ENCODE measurements at regions not wholly inside any gene's neighbourhood (a gene's known extent, or its start where the extent isn't known, plus 50 kb on each side); places are given as distances from the start of the nearest gene placed in this dataset.

- H3K4me1 Mint-ChIP-seq: peaks cover 26% of the 10 kb centered on the region
- peaks cover 6% of the 10 kb centered on the region for H3K4me1 ChIP-seq (ENCODE audit: control insufficient read depth, insufficient read depth, low read length)
- no peak overlapping the region for H3K27ac Mint-ChIP-seq
- H3K9me3 Mint-ChIP-seq: no peaks in the 10 kb centered on the region
- H3K27ac ChIP-seq (ENCODE audit: low read depth, low read length): no peak overlapping the region
- H3K4me3 Mint-ChIP-seq: no peak overlapping the region
- no peaks in the 10 kb centered on the region for H3K9me3 ChIP-seq (ENCODE audit: control insufficient read depth, low read length)
- no peaks in the 10 kb centered on the region for H3K36me3 Mint-ChIP-seq (ENCODE audit: low read depth)
- DNase-seq: no peak
- H3K27me3 Mint-ChIP-seq (ENCODE audit: insufficient read depth): no peaks in the 10 kb centered on the region
- TF ChIP-seq CTCF (conservative IDR thresholded peaks at IDR 0.05): no peak
- H3K4me3 ChIP-seq (ENCODE audit: low read length): no peak overlapping the region
- no peak overlapping the region for H3K9ac ChIP-seq (ENCODE audit: extremely low read depth, low read length, poor library complexity, severe bottlenecking)
- H3K27me3 ChIP-seq (ENCODE audit: control insufficient read depth, insufficient read depth, low read length, poor library complexity, severe bottlenecking): no peaks in the 10 kb centered on the region
- H3K36me3 ChIP-seq (ENCODE audit: control insufficient read depth, insufficient read depth, low read length): no peaks in the 10 kb centered on the region
Observed at GRCh38 chr5:125526966-125527365, 780.5 kb upstream of the ZNF608 start.

GRCh38 chr5:125528881-125529280 lies 782.4 kb upstream of the ZNF608 start:
- no peak overlapping the region for H3K9ac ChIP-seq (ENCODE audit: extremely low read depth, low read length, poor library complexity, severe bottlenecking)
- no peak overlapping the region for H3K27ac ChIP-seq (ENCODE audit: low read depth, low read length)
- Mint-ChIP-seq H3K4me3 (no peak overlapping the region), H3K36me3 (ENCODE audit: low read depth) (no peaks in the 10 kb centered on the region), H3K27me3 (ENCODE audit: insufficient read depth) (no peaks in the 10 kb centered on the region), H3K4me1 (peaks cover 35% of the 10 kb centered on the region), H3K27ac (no peak overlapping the region), H3K9me3 (peaks cover 15% of the 10 kb centered on the region)
- no peak for TF ChIP-seq CTCF (conservative IDR thresholded peaks at IDR 0.05)
- peaks cover 6% of the 10 kb centered on the region for H3K9me3 ChIP-seq (ENCODE audit: control insufficient read depth, low read length)
- no peaks in the 10 kb centered on the region for H3K27me3 ChIP-seq (ENCODE audit: control insufficient read depth, insufficient read depth, low read length, poor library complexity, severe bottlenecking)
- no peak for DNase-seq
- H3K36me3 ChIP-seq (ENCODE audit: control insufficient read depth, insufficient read depth, low read length): no peaks in the 10 kb centered on the region
- WGBS, 2 experiments (ENCODE audit: insufficient coverage in 1 of 2, insufficient read length in 1 of 2): 82% methylated on average over 1 of the region's 1 CpG; no CpG with 5 or more reads in 1 of the 2 experiments
- peaks cover 6% of the 10 kb centered on the region for H3K4me1 ChIP-seq (ENCODE audit: control insufficient read depth, insufficient read depth, low read length)
- no peak overlapping the region for H3K4me3 ChIP-seq (ENCODE audit: low read length)

- H3K27me3 Mint-ChIP-seq (ENCODE audit: insufficient read depth): no peaks in the 10 kb centered on the region
- 100% methylated on average over 3 to 5 of the region's 5 CpGs for WGBS, 2 experiments (ENCODE audit: insufficient coverage in 1 of 2, insufficient read length in 1 of 2)
Observed at GRCh38 chr5:125530833-125531615, 784.6 kb upstream of the ZNF608 start.

More at GRCh38 chr5:125530833-125531615, 784.6 kb upstream of the ZNF608 start:
- DNase-seq: no peak
- Histone ChIP-seq H3K4me3 (ENCODE audit: low read length) (no peak overlapping the region), H3K27me3 (ENCODE audit: control insufficient read depth, insufficient read depth, low read length, poor library complexity, severe bottlenecking) (no peaks in the 10 kb centered on the region), H3K9ac (ENCODE audit: extremely low read depth, low read length, poor library complexity, severe bottlenecking) (no peak overlapping the region), H3K36me3 (ENCODE audit: control insufficient read depth, insufficient read depth, low read length) (no peaks in the 10 kb centered on the region), H3K27ac (ENCODE audit: low read depth, low read length) (no peak overlapping the region), H3K4me1 (ENCODE audit: control insufficient read depth, insufficient read depth, low read length) (peaks cover 6% of the 10 kb centered on the region), H3K9me3 (ENCODE audit: control insufficient read depth, low read length) (peaks cover 14% of the 10 kb centered on the region)
- no peak overlapping the region for H3K4me3 Mint-ChIP-seq
- peaks cover 4% of the 10 kb centered on the region for H3K36me3 Mint-ChIP-seq (ENCODE audit: low read depth)
- peaks cover 25% of the 10 kb centered on the region for H3K9me3 Mint-ChIP-seq
- no peak for TF ChIP-seq CTCF (conservative IDR thresholded peaks at IDR 0.05)
- no peak overlapping the region for H3K27ac Mint-ChIP-seq
- H3K4me1 Mint-ChIP-seq: peaks cover 35% of the 10 kb centered on the region
